ENCODE measurements at regions not wholly inside any gene's neighbourhood (a gene's known extent, or its start where the extent isn't known, plus 50 kb on each side); places are given as distances from the start of the nearest gene placed in this dataset.

DNA sequence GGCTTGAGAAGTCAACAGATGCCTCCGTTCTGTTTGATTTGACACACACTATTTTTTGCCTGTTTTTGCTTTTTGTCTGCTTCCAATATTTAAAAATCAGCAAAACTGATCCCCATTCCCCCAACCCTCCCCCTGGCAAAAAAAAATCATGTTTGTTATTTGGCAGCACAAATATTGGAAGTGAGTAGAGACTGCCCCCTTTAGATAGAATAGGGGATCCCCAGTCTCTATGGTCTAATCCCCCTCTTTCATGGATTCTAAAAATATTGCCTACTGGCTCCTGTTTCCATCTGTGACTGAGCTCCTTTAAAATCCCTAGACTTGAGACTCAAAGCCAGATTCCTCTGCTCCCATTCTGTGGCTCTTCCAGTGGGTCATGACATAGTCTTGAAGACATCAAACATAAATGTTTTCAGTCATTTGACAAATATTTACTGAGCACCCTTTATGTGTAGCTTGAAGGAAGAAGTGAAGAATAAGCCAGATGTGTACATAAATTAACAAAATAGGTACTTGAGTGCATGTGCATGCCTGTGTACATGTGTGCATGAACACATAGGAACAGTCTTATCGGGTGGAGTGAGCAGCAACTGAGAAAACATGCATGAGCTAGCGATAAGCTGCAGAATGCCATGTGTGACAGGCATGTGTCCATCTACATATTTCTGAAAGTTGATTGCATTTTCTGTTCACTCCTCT lies 101.2 kb downstream of the SALL1 start:
- TF ChIP-seq, protein P1, sequence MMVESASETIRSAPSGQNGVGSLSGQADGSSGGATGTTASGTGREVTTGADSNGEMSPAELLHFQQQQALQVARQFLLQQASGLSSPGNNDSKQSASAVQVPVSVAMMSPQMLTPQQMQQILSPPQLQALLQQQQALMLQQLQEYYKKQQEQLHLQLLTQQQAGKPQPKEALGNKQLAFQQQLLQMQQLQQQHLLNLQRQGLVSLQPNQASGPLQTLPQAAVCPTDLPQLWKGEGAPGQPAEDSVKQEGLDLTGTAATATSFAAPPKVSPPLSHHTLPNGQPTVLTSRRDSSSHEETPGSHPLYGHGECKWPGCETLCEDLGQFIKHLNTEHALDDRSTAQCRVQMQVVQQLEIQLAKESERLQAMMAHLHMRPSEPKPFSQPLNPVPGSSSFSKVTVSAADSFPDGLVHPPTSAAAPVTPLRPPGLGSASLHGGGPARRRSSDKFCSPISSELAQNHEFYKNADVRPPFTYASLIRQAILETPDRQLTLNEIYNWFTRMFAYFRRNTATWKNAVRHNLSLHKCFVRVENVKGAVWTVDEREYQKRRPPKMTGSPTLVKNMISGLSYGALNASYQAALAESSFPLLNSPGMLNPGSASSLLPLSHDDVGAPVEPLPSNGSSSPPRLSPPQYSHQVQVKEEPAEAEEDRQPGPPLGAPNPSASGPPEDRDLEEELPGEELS (CRISPR knock-in tag; IDR thresholded peaks at IDR 0.05), result no peak
- TF ChIP-seq CREB1 (CRISPR knock-in tag; IDR thresholded peaks at IDR 0.05) (no peak), NR1H2 (CRISPR knock-in tag; IDR thresholded peaks at IDR 0.05) (no peak), SP1 (CRISPR knock-in tag; conservative IDR thresholded peaks at IDR 0.05) (no peak), GABPB1 (CRISPR knock-in tag; IDR thresholded peaks at IDR 0.05) (no peak), NR2C2 (CRISPR knock-in tag; IDR thresholded peaks at IDR 0.05) (no peak), JAZF1 (CRISPR knock-in tag; IDR thresholded peaks at IDR 0.05) (no peak)
- TF ChIP-seq, protein P2, sequence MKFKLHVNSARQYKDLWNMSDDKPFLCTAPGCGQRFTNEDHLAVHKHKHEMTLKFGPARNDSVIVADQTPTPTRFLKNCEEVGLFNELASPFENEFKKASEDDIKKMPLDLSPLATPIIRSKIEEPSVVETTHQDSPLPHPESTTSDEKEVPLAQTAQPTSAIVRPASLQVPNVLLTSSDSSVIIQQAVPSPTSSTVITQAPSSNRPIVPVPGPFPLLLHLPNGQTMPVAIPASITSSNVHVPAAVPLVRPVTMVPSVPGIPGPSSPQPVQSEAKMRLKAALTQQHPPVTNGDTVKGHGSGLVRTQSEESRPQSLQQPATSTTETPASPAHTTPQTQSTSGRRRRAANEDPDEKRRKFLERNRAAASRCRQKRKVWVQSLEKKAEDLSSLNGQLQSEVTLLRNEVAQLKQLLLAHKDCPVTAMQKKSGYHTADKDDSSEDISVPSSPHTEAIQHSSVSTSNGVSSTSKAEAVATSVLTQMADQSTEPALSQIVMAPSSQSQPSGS (CRISPR knock-in tag; IDR thresholded peaks at IDR 0.05; ENCODE audit: borderline replicate concordance, low read depth), result no peak
- TF ChIP-seq, protein P3, sequence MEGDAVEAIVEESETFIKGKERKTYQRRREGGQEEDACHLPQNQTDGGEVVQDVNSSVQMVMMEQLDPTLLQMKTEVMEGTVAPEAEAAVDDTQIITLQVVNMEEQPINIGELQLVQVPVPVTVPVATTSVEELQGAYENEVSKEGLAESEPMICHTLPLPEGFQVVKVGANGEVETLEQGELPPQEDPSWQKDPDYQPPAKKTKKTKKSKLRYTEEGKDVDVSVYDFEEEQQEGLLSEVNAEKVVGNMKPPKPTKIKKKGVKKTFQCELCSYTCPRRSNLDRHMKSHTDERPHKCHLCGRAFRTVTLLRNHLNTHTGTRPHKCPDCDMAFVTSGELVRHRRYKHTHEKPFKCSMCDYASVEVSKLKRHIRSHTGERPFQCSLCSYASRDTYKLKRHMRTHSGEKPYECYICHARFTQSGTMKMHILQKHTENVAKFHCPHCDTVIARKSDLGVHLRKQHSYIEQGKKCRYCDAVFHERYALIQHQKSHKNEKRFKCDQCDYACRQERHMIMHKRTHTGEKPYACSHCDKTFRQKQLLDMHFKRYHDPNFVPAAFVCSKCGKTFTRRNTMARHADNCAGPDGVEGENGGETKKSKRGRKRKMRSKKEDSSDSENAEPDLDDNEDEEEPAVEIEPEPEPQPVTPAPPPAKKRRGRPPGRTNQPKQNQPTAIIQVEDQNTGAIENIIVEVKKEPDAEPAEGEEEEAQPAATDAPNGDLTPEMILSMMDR (IDR thresholded peaks at IDR 0.05), result no peak
- TF ChIP-seq, protein P4, sequence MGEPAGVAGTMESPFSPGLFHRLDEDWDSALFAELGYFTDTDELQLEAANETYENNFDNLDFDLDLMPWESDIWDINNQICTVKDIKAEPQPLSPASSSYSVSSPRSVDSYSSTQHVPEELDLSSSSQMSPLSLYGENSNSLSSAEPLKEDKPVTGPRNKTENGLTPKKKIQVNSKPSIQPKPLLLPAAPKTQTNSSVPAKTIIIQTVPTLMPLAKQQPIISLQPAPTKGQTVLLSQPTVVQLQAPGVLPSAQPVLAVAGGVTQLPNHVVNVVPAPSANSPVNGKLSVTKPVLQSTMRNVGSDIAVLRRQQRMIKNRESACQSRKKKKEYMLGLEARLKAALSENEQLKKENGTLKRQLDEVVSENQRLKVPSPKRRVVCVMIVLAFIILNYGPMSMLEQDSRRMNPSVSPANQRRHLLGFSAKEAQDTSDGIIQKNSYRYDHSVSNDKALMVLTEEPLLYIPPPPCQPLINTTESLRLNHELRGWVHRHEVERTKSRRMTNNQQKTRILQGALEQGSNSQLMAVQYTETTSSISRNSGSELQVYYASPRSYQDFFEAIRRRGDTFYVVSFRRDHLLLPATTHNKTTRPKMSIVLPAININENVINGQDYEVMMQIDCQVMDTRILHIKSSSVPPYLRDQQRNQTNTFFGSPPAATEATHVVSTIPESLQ (CRISPR knock-in tag; IDR thresholded peaks at IDR 0.05), result no peak
- TF ChIP-seq, protein P5, sequence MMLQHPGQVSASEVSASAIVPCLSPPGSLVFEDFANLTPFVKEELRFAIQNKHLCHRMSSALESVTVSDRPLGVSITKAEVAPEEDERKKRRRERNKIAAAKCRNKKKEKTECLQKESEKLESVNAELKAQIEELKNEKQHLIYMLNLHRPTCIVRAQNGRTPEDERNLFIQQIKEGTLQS (CRISPR knock-in tag; conservative IDR thresholded peaks at IDR 0.05), result no peak

Data from WTC11 (cell line).